Effector memory CD8-positive, alpha-beta T cell (primary cell): ENCODE measurements at regions not wholly inside any gene's neighbourhood (a gene's known extent, or its start where the extent isn't known, plus 50 kb on each side); places are given as distances from the start of the nearest gene placed in this dataset.

Experiments
- ATAC-seq: fragments of 150-1000 bp; cut with Tn5 transposase; replicated peaks from 2 replicates; pipeline ENCODE4 v1.10.0; 2021; ENCODE audit warnings: mild to moderate bottlenecking, moderate library complexity
- DNase-seq, 3 experiments: peaks; one replicate each; pipeline ENCODE4 v3.0.0; 2021
- H3K27ac Mint-ChIP-seq, 2 donors: one replicate each; pipeline ENCODE4 v1.8.0; 2022; ENCODE audit warnings: mild to moderate bottlenecking in 2 of 2, mixed read lengths in 2 of 2, moderate library complexity in 2 of 2
- H3K27me3 Mint-ChIP-seq, 2 donors: one replicate each; pipeline ENCODE4 v1.8.0; 2022; ENCODE audit warnings: mixed read lengths in 2 of 2
- H3K36me3 Mint-ChIP-seq: one replicate; pipeline ENCODE4 v1.8.0; 2022; ENCODE audit warnings: mild to moderate bottlenecking, moderate library complexity, mixed read lengths; ENCODE audit not compliant: insufficient read depth
- H3K4me1 Mint-ChIP-seq, 2 donors: one replicate each; pipeline ENCODE4 v1.8.0; 2022; ENCODE audit warnings: low read depth in 2 of 2, mixed read lengths in 2 of 2
- H3K4me3 Mint-ChIP-seq, 2 donors: one replicate each; pipeline ENCODE4 v1.8.0; 2022; ENCODE audit warnings: mild to moderate bottlenecking in 2 of 2, mixed read lengths in 2 of 2, moderate library complexity in 2 of 2
- H3K9me3 Mint-ChIP-seq, 2 donors: one replicate each; pipeline ENCODE4 v1.8.0; 2022; ENCODE audit warnings: mixed read lengths in 2 of 2

DNA sequence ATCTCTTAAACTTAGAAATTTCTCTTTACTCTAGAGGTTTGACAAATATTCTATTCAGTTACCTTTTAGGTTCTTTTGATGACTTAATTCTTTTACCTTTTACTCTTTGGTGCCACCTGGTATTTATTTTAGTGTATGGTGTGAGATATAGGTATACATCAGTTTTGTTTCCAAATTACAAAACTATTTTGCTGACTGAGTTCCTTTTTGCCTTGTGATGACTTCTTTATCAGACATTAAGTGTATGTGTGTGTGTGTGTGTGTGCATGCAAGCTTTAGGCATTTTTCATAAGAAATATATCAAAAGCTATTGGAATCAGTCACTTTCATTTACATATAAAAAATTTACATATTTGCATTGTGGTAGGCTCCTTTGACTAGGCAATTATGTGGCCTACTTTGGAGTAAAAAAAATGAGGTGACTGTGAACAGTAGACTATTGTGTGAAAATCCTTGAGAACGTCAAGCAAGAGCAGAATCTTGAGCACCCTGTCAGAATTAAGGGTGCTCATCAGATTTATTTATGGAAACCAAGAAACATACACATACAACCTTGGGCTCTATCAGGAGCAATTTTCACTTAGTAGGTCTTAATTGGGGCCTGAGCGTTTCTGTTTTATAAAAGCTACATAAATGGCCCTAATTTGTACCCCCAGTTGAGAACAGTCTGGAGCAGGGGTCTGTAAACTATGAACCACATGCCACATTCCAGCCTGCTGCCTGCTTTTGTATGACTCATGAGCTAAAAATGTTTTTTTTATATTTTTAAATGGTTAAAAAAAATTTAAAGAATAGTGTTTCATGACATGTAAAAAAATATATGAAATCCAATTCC is 415.9 kb downstream of the SLC4A3 start:
- peaks cover 0 to 1% of the 10 kb centered on the region in 2 donors for H3K9me3 Mint-ChIP-seq
- DNase-seq (no peak), ATAC-seq (no peak)
- H3K4me3 Mint-ChIP-seq = no peak overlapping the region
- no peak overlapping the region for H3K27ac Mint-ChIP-seq
- H3K4me1 Mint-ChIP-seq = no peaks in the 10 kb centered on the region
- H3K36me3 Mint-ChIP-seq = no peaks in the 10 kb centered on the region
- H3K27me3 Mint-ChIP-seq = peaks cover 5 to 10% of the 10 kb centered on the region in 2 donors

DNA sequence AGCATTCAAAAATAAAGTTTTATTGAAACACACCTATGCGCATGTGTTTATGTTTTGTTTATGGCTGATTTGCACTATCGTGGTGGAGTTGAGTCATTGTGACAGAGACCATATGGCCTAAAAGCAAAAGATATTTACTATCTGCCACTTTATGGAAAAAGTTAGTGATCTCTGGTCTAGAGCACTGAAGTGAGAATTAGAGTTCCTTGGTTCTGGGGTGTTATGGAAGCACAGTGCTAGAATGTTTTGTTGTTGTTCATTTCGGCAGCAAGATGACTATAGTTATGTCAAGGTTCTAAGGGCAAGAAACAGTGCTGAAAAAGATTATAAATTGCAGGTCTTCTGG is 416.5 kb downstream of the SLC4A3 start:
- H3K27ac Mint-ChIP-seq = no peak overlapping the region
- H3K36me3 Mint-ChIP-seq = no peaks in the 10 kb centered on the region
- peaks cover 0 to 1% of the 10 kb centered on the region in 2 donors for H3K9me3 Mint-ChIP-seq
- peaks cover 5 to 10% of the 10 kb centered on the region in 2 donors for H3K27me3 Mint-ChIP-seq
- no peak overlapping the region for H3K4me3 Mint-ChIP-seq
- H3K4me1 Mint-ChIP-seq = no peaks in the 10 kb centered on the region
- ATAC-seq (no peak), DNase-seq (no peak)

DNA sequence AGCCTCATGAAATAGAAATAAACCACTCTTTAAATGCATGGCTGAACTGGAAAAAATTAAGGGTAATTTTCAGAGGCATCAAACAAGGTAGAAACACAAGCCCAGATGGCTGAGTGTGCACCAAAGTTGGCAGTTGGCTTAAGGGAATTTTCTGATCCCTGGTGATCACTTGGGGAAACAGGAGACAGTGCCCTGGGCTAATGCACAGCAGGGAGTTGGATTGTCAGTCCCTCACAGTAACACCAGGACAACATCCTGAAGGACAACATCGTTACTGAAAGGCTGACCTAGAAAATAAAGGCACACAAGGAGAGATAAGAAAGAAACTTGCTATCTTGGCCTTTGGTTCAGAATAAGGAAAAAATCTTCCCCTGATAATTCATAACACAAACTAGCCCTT is 417.0 kb downstream of the SLC4A3 start:
- ATAC-seq (no peak), DNase-seq (no peak)
- H3K4me3 Mint-ChIP-seq = no peak overlapping the region
- peaks cover 0 to 1% of the 10 kb centered on the region in 2 donors for H3K9me3 Mint-ChIP-seq
- no peaks in the 10 kb centered on the region for H3K36me3 Mint-ChIP-seq
- peaks cover 5 to 10% of the 10 kb centered on the region in 2 donors for H3K27me3 Mint-ChIP-seq
- H3K4me1 Mint-ChIP-seq = no peaks in the 10 kb centered on the region
- H3K27ac Mint-ChIP-seq = no peak overlapping the region

DNA sequence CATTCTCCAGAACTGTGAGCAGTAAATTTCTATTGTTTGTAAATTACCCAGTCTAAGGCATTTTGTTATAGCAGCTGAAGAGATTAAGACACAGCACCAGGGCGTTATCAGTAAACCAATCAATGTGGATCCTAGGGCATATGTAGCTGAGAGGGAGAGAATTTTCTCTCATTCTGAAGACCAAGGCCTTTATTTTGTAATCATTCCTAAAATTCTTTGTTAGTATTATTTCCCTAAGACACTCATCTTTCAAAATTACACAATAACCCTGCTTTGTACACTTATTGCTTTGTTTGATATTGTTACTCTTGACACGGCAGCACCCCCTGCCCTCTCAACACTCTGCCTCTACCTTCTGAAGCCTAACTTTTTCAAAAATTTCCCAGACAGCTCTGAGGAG is 419.1 kb downstream of the SLC4A3 start:
- H3K4me1 Mint-ChIP-seq = no peaks in the 10 kb centered on the region

DNA sequence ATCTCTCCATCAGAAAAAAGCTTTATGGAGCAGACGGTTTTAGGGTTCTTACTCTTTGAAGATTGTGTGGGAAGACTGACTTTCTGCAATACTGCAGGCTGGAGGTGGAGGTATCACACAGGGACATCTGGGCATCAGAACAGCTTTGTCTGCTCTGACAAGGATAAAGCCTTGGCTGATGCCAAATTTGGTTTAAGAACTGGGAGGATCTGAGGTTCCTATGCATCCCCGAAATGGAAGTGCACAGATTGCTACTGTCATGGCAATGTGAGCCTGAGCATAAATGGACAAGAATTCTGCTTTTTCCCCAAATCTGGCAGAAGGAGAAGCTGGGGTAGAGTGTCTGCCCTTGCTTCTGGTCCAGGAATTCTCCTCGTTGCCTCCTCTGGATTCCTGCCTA is 424.3 kb downstream of the SLC4A3 start:
- no peak for DNase-seq
- no peaks in the 10 kb centered on the region for H3K4me1 Mint-ChIP-seq
- no peak overlapping the region for H3K27ac Mint-ChIP-seq
- H3K36me3 Mint-ChIP-seq = no peaks in the 10 kb centered on the region
- peaks cover 2 to 7% of the 10 kb centered on the region in 2 donors for H3K9me3 Mint-ChIP-seq
- no peak overlapping the region for H3K4me3 Mint-ChIP-seq
- H3K27me3 Mint-ChIP-seq = no peaks in the 10 kb centered on the region
- ATAC-seq = no peak

More for the DNA sequence above, 419.1 kb downstream of the SLC4A3 start:
- ATAC-seq (no peak), DNase-seq (no peak)
- Mint-ChIP-seq H3K27ac (no peak overlapping the region), H3K9me3 (peaks cover 0 to 1% of the 10 kb centered on the region in 2 donors), H3K36me3 (no peaks in the 10 kb centered on the region), H3K27me3 (peaks cover 5 to 10% of the 10 kb centered on the region in 2 donors), H3K4me3 (no peak overlapping the region)

DNA sequence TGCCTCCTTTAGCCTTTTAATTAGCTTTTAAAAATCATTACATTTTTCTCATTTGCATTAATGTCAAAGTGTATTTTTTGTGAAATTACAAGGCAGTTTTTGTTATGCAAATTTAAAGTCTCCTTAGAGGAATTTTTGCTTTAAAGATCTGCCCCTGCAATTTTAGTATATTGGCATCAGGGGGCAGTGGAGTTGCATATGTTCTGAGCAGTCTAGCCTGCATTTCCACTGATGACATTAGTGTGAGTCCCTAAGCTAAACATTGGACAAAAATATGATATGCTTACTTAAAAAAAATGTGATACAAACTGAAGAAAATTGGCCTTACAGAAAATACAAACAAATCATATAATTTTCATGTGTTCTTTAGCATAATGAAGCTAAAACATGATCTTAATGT is 426.5 kb downstream of the SLC4A3 start:
- no peaks in the 10 kb centered on the region for H3K4me1 Mint-ChIP-seq
- no peak overlapping the region for H3K4me3 Mint-ChIP-seq
- no peak for ATAC-seq
- H3K9me3 Mint-ChIP-seq = peaks cover 2 to 7% of the 10 kb centered on the region in 2 donors
- H3K27me3 Mint-ChIP-seq = no peaks in the 10 kb centered on the region
- no peak for DNase-seq
- no peak overlapping the region for H3K27ac Mint-ChIP-seq
- H3K36me3 Mint-ChIP-seq = no peaks in the 10 kb centered on the region

DNA sequence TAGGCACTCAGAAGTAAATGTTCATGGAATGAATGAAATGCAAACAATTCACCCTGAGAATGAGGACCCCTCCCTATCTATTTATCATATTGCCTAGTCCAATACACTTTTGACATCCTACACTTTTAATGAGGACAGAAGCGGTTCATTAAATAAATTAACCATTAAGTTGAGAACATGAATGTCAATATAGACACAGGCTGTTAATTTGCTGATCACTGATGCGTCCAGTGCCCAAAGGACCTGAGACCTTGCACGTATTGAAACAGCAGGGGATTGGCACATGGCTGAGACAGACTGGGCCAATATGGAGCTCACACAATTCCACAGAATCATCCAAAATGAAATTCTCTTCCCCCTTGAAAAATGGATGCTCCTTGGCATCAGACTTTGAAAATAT is 430.0 kb downstream of the SLC4A3 start:
- no peaks in the 10 kb centered on the region for H3K36me3 Mint-ChIP-seq
- H3K4me1 Mint-ChIP-seq = no peaks in the 10 kb centered on the region
- H3K27me3 Mint-ChIP-seq = no peaks in the 10 kb centered on the region
- DNase-seq (no peak), ATAC-seq (no peak)
- H3K4me3 Mint-ChIP-seq = no peak overlapping the region
- H3K27ac Mint-ChIP-seq = no peak overlapping the region
- peaks cover 2 to 7% of the 10 kb centered on the region in 2 donors for H3K9me3 Mint-ChIP-seq

DNA sequence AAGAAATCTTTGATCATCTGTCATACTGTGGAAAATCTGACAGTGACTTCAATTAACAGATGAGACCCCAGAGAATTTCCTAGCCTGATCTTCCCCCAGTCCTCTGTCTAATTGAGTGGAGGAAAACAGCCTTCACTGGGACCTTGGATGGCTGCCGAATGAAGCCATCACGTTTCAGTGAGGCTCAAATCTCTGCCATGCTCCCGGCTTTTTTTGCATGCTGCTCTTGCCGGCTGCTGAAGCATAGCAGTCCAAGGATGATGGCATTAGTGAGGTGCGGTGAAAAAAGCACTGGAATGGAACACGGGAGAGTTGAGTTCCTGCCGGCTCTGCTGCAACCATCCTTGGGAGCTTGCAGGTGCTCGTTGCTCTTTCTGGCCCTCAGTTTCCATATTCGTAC is 430.5 kb downstream of the SLC4A3 start:
- Mint-ChIP-seq H3K9me3 (peaks cover 2 to 7% of the 10 kb centered on the region in 2 donors), H3K27me3 (no peaks in the 10 kb centered on the region), H3K4me3 (no peak overlapping the region), H3K27ac (no peak overlapping the region), H3K36me3 (no peaks in the 10 kb centered on the region), H3K4me1 (no peaks in the 10 kb centered on the region)
- ATAC-seq = no peak
- DNase-seq = no peak

DNA sequence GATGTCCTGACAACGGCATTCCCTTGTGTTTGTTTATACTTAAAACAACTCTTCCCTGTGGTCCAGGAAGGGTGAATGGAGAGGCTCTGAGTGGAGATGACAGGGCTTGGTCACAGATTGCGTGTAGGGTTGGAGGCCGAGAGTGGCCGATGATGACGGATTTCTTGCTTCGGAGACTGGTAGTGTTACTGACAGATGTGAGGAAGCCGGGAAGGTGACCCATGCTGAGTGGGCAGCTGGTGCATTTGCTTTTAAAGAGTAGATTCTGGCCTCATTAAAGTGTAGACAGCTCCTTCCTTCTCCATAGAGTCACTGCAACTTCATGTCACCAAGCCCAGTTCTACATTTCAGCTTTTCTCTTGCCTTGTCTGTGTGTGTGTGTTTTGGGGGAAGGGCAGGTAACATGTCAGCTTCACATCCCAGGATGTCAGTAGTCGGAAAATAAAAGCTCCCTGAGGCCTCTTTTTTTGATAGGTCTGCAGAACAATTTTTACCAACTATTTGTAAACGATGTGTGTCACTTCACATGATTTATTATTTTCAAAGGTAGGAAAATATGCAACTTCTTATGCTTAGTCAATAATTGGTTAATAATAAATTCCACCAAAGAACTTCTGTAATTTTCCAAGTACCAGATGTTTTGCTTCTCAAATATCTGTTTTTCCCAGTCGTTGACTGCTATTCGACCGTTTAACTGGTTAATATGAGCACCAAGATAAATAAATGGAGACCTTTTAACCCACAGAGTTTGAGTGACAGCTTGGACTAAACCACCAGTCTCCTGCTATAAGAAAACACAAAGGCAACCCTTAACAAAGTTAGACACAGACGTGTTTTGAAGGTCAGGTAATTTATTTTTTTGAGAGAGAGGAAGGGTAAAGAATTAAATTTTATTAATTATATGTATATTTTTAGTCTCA is 436.9 kb downstream of the SLC4A3 start:
- Mint-ChIP-seq H3K27ac (no peak overlapping the region), H3K27me3 (no peaks in the 10 kb centered on the region), H3K36me3 (no peaks in the 10 kb centered on the region), H3K4me3 (no peak overlapping the region), H3K4me1 (no peaks in the 10 kb centered on the region), H3K9me3 (peaks cover 0 to 2% of the 10 kb centered on the region in 2 donors)
- no peak for ATAC-seq
- DNase-seq = no peak

DNA sequence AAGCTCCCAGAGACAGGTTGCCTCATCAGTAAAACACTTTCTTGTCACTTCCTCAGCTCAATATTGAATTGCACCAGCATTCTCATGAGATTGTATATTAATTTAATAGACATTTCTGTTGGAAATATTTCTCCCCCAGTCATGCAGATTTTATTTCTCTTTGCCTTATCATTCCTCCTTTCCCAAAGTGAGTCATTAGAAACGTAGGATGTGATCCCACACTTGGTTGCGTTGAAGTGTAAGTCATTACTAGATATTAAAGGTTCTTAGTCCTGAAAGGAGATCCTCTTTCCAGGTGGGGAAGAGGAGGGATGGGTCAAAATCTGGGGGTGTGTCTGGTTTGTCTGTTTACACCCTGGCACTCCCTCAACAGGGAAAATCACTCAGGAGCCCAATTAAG is 438.2 kb downstream of the SLC4A3 start:
- H3K4me3 Mint-ChIP-seq = no peak overlapping the region
- DNase-seq (no peak), ATAC-seq (no peak)
- no peaks in the 10 kb centered on the region for H3K36me3 Mint-ChIP-seq
- H3K27ac Mint-ChIP-seq = no peak overlapping the region
- no peaks in the 10 kb centered on the region for H3K27me3 Mint-ChIP-seq
- H3K4me1 Mint-ChIP-seq = no peaks in the 10 kb centered on the region
- peaks cover 0 to 4% of the 10 kb centered on the region in 2 donors for H3K9me3 Mint-ChIP-seq

DNA sequence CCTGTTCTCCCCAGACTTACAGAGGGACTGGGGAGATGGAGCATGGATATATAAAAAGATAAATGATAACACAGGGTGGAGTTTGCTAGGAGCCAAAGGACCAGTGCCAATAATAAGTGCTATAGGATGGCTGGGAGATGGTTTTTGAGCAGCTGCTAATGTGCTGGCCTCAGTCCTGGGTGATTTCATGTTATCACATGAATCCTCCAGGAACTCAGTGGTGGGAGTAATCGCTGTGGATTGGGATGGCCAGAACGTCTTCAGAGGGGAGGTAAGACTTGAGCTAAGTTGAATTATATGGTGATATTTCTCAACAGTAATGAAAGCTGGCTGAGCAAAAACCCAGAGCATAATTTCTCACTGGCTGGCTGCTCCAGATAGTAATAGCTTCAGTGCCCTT is 441.4 kb downstream of the SLC4A3 start:
- DNase-seq (no peak), ATAC-seq (no peak)
- Mint-ChIP-seq H3K9me3 (peaks cover 0 to 6% of the 10 kb centered on the region in 2 donors), H3K4me1 (no peaks in the 10 kb centered on the region), H3K4me3 (no peak overlapping the region), H3K27me3 (no peaks in the 10 kb centered on the region), H3K36me3 (no peaks in the 10 kb centered on the region), H3K27ac (no peak overlapping the region)

DNA sequence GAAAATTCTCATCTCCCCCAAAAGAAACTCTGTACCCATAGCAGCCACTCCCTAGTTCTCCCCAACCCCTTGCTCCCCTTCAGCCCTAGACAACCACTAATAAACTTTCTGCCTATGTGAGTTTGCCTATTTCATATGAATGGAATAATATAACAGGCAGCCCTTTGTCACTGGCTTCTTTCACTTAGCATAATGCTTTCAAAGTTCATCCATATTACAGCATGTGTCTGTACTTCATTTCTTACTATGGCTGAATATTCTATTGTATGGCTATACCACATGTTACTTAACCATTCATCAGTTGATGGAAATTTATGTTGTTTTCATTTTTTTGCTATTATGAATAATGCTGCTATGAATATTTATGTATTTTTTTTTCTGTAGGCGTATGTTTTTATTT is 442.9 kb downstream of the SLC4A3 start:
- H3K4me3 Mint-ChIP-seq = no peak overlapping the region
- no peak overlapping the region for H3K27ac Mint-ChIP-seq
- H3K27me3 Mint-ChIP-seq = no peaks in the 10 kb centered on the region
- no peaks in the 10 kb centered on the region for H3K36me3 Mint-ChIP-seq
- H3K9me3 Mint-ChIP-seq = peaks cover 0 to 4% of the 10 kb centered on the region in 2 donors
- no peaks in the 10 kb centered on the region for H3K4me1 Mint-ChIP-seq
- DNase-seq (no peak), ATAC-seq (no peak)

DNA sequence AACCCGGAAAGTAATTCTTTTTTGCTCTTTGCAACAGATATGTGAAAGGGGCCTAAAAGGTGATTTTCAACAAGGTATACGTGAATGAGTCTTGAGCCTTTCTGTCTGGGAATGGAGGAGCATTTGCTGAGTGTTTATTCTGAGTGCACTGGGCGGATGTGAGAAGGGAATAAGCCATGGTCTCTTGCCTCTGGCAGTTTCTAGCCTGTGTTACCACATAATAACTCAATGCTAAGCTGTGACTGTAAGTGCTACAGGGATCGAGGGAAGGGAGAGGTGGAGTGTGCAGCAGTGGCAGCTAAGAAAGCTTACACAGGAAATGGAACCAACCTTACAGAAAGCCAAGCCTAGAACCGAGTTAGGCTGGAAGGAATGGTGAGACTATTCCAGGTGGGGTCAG is 444.3 kb downstream of the SLC4A3 start:
- Mint-ChIP-seq H3K9me3 (peaks cover 0 to 4% of the 10 kb centered on the region in 2 donors), H3K27ac (no peak overlapping the region), H3K4me1 (no peaks in the 10 kb centered on the region), H3K4me3 (no peak overlapping the region), H3K27me3 (no peaks in the 10 kb centered on the region), H3K36me3 (no peaks in the 10 kb centered on the region)
- ATAC-seq (no peak), DNase-seq (no peak)
